Brain pericyte (primary cell): ENCODE measurements at regions not wholly inside any gene's neighbourhood (a gene's known extent, or its start where the extent isn't known, plus 50 kb on each side); places are given as distances from the start of the nearest gene placed in this dataset.

Experiments
- DNase-seq: peaks from one replicate; pipeline ENCODE4 v3.0.0-alpha.2; 2012; ENCODE audit warnings: low read depth, low spot score

DNA sequence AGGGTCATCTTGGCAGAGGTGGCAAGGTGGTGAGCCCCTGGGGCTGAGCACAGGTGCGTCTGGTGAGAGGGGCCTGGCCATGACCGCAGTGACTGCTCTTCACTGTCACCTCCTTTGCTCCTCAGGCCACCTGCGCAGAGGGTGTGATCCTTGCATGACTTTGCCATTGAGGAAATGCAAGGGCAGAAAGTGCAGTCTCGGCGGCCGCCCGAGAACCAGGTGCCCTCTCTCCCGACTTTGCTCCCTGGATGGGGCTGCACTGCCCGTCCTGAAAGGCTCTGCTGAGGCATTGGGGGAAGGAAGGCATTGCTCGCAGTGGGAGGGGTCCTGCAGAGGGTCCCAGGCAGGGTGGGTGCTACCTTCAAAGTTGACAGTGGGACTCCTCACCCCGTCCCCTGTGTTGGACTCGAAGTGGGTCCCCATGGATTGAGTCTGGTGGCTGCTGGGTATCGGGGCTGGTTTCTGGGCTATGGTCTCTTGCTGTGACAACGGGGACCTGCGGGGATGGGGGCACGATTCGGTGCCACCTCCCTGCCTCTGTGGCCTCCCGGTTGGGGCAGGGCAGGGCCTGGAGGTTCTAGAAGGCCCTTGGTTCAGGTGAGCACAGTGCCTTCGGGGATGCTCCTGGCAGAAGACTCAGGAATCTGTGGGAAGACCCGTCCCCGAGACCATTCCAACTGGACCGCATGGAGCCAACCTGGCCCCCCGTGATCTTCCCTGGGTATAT lies 1239.4 kb downstream of the BRD1 start:
- no peak for DNase-seq

DNA sequence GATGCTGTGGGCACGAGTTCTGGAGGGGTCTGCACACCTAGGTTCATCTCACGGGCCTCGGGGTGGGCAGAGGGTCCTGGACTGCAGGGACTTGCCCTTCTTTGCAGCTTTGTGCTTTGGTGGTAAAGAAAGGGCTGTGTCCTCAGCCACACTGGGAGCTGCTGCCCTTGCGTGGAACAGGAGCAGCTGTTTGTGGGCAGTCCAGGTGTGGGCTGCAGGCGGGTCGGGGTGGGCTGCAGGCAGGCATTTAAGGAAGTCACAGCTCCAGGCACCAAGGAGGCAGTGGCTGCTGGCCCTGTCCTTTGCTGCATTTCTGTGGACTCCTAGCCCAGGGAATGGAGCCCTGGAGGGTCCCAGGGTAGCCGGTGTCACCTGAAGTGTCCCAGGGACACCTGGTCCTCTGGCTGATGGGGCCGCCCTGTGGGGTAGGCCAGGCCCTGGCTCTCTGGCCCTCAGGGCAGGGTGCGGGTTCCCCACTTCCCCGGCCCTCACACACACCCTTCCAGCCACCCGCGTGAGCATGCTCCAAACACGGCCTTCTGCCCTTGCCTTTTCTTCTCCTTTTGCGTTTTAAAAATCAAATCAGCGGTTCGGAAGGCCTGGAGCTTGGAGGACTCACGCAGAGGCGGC lies 1240.3 kb downstream of the BRD1 start:
- DNase-seq = no peak

DNA sequence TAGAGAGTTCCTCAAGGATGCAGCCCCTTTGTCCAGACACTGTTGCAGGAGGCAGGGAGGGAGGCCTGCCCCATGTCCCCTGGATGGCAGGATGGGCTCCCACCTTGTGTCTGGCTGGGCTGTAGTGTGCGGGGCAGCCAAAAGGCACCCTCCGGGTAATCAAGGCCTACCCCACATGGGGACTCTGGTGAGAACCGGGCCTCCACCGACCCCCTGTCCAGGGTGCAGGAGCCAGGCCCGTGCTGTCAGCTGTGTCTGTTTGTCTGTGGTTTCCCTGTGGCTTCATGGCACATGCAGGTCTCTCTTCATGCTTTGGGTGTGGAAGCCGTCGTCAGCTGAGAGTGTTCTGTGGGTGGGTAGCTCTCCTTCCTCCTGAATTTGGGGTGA lies 1240.9 kb downstream of the BRD1 start:
- DNase-seq = no peak

DNA sequence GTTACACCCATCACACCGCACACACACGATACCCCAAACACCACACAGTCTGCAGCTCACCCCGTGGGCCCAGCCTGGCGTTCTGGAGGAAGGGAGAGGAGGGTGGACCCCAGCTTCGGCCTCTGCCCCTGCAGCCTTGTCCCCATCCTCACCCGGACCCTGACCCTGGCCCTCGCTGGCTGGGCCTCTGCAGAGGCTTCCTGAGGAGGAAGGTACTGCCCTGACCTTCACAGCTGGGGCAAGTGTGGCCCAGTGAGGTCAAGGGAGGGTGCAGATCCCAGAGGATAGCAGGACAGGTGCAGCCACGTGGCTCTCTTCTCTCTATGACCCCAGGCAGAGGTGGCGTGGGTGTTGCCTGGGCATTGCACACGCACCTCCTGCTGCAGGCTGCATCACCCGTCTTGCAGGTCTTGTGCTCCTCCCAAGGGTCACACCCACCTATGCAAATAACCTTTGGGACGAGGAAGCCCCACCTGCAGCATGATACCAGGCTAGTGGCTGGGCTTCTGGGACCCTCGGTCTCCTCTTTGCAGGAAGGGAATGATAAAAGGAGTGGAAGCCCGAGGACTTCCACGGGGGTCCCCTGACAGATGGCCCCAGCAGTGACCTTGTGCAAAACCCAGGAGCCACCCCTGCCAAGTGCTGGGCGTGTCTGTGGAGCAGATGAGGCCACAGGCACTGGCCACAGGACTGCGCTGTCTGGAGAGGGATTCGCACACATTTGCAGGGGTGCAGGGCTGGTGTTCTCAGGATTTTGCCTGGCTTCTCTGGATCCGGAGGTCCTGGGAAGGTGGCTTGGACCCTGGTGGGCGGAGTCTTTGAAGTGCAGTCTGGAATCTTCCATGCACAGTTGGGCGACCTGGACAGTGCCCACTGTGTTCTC lies 1241.5 kb downstream of the BRD1 start:
- no peak for DNase-seq

DNA sequence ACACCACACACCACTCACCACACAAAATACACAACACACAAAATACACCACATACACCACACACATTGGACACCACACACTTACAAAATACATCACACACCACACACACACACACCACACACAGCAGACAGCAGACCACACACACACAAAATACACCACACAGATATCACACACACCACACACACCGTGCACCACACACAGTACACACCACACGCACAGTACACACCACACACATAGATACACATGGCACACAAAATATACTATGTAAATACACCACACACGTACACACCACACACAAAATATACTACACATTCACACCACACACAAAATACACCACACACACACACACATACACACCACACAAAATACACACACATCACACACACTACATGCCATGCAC lies 1243.5 kb downstream of the BRD1 start:
- no peak for DNase-seq

DNA sequence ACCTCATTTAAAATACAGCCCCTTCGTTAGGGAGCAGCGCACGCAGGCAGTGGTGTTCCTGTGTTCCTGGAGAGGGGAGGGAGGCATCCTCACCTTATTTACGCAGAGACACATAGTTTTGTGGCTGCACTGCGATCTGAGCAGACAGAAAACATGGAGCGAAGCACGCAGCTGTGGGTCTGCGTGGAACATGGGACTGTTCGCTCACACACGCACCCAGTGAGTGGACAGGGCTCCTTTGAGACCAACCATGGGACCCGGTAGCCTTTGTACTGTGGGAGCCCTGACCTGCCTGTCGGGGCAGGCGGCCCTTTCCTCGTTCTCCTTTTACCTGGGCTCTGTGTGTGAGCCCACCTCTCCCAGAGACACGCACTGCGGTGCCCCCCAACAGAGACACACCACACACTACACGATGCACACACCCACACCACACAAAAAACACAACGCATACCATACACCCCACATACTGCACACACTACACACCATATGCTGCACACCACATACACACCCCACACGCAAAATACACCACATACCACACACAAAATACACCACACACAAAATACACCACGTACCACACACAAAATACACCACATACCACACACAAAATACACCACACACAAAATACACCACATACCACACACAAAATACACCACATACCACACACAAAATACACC lies 1245.7 kb downstream of the BRD1 start:
- no peak for DNase-seq

DNA sequence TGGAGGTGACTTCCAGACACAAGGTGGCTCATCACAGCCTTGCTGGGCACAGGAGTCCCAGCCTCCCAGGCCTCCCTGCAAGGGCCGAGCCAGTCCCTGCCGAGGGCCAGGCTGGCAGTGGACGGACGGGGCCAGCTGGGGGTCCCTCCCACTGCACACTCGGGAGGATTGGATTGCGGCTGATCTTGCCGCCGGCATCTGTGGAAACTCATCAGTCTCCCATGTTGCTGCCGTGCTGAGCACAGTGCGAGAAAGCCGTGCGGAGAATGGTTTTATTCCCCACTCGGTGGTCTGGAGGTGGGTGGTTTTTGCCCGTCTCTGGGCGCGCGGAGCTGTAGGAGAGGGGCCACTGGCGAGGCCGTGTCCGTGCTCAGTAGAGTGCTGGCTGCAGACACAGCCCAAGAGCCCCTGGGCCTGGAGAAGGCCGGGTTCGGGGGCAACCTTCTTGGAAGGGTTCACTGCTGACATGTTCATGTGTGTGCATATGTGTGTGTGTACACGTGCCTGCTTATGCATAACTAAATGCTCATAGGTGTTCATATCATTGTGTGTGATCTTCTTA lies 1246.4 kb downstream of the BRD1 start:
- DNase-seq = no peak

DNA sequence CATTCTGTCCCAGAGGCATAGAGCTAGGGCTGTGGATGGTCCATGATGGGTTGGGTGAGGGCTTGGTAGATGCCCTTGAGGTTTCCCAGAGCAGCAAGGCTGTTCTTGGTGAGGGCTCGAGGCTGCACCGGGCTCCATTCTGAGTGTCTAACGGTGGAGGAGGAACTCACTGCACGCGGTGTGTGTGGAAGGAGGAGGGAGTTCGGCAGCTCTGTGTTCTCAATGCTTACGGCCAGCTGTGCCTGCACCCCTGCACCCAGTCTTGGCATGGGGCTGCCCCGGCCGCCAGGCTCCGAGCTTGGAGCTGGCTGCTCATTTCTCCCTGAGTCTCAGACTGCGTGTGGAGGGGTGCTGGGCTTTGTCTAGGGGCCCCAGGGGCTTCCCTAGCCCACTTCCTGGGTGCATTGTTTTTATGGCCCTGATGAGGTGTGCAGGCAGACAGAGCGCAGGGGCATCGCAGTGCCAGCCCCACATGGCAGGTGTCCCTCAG lies 1247.1 kb downstream of the BRD1 start:
- DNase-seq = no peak

DNA sequence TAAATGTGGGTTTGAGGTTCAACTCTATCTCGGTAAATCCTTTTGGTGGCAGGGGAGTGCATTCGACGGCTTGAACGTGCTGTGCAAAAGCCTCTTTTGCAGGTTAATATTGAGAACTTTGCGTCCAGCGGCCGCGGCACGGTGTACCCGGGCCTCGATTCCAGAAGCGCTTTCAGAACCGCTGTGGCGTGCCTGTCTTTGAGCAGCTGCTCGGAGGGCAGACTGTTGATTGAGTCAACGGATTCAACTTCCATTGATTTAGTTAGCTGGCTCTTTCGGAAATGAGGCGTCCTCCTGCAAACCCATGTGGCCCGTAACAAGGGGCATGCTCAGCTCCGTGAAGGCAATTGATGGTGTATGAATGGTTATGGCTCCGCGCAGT lies 1247.8 kb downstream of the BRD1 start:
- DNase-seq = no peak

DNA sequence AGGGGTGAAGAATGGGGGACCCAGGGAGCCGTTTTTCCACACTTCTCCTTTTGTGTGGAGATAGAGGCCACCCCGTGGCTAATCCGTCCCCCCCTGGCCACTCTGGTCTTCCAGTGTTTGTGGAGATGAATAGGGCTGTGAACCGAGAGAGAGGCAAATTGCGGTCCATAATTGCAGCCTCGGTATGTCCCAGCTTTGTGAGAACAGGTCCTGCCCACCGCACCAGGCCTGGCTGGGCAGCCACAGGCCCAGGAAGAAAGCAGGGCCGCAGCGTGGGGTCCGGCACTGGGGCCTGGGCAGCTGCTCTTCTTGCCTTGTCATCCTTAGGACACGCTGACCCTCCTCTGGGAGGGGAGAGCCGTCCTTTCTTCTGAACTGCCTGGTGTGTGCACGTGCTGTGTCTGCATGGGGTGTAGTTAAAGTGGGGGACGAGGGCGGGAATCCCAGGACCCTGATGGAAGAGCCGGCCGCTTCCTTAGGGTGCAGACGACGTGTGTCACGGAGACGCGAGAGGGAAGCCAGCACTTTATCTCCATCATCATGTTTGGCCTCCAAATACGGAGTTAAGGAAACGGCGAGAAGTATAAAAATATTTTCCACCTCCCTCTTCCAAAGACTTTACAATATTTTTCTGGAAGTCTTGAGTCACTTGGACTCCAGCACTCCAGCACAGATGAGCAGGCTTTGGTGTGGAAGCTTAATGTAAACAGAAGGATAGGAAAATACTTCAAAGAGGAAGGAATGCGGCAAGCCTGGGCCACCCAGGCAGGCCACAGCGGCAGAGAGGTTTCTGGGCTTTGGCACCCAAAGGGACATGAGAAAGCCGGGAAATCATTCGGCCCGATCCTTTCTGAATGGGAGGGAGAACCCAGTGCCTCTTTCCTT lies 1248.4 kb downstream of the BRD1 start:
- no peak for DNase-seq

DNA sequence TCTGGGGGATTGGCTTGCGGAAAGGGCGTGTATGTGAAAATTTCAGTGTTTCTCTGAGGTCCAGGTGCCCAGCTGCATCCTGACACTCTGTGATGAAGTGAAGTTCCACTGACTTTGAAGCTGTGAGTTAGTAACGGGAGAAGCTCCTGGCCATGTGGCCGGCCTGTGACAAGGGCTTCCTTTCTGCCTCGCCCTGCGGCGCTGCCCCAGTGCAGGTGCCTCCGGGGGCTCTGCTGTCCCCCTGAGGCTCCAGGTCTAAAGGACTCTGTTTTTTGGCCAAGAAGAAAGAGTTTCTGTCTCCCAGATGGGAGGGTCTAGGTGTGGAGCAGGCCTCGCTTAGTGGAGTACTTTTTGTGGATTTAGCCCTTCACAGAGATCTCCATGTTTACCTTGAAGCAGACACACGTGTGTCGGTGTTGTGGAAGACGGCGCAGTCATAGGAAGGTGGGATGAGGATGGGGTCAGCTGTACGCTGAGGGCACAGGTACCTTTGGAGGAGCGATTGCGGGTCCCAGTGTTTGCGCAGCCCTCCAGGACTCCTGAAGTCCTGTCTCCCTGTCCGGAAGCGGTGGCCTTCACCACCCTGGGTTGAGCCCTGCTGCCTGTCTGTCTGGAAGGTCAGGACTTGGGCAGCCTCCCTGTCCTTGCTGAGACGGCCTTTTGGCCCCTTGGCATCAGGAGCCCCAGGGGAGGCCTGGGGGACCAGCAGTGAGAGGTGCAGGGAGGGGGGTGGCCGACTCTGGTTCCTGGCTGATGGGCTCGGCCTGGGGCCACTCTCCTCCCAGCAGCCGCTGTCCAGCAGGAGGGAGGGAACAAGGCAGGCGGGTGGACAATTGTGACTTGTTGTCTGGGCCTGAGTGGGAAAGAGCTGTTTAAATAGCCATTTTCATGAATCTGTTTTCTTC lies 1249.3 kb downstream of the BRD1 start:
- no peak for DNase-seq

DNA sequence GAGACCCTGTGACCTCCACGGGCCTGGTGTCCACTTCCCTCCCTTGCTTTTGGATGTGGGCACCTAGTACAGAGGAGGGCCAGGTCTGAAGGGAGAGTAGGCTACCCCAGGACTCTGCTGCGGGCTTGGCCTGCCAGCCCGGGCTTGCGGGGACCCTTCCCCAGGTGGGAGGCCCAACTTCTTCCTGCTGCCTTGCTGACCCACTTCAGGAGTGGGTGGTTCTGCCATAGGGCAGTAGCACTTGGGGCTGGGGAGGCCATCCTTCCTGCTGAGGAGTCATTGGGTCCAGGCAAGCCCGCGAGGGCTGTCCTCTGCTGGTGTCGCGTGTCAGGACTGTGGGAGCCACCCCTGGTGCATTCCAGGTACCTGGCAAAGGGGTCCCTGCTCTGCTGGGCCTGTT lies 1250.0 kb downstream of the BRD1 start:
- DNase-seq = no peak

DNA sequence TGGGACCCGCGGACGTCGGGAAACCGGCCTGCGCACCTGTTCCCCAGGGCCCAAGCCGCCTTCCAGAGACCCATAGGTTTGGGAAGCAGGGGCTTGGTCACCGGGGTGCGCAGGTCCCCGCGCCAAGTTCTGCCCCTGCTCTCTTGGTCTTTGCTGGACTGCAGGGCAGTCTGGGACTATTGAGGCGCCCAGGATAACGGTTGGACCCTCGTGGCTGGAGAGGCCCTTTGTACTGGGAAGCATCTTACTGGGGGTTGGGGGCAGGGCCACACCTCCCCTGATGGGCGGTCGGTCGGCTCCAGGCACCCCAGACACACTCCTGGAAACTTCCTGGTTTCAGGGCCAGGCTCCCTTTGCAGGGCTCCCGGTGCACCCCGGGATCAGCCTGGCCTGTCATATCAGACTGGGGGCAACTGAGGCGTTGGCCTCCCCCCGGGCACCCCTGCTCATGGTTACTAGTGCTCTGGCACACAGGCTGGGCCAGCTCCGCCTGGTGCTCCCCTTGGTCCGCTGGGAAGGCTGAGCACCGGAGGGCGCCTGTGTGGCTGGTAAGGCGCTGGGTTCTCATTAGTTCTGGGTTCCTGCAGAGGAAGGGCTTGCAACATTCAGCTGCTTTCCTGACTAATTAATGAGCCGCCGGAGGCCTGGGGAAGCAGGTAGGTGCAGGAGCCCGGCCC lies 1250.5 kb downstream of the BRD1 start:
- no peak for DNase-seq

DNA sequence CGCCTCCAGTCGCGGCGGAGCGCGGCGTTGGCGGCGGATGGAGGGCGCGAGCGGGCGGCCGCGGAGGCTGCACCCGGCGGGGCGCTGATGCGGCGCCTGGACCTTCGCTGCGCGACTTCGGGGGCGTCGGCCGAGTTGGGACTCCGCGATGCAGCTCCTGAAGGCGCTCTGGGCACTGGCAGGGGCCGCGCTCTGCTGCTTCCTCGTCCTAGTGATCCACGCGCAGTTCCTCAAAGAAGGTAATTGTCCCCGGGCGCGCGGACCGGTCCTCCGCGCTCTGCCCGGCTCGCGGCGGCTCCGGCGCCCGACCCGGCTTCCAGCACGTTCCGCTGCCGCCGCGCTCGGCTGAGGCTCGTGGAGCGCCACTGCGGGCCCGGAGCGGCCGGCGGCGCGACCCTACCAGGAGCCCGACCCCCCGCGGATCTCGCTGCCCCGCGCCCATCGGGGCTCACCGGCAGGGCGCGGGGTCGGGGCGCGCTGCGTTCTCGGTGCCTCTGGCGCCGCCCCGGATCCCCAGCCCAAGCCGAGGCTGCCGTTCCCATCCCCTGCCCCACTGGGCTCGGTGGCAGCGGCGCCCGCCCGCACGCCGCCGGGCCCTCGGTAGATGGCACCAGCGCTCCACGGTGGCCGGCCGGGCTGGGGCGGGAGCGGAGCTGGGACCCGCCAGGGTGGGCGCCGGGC lies 1251.2 kb downstream of the BRD1 start:
- no peak for DNase-seq

DNA sequence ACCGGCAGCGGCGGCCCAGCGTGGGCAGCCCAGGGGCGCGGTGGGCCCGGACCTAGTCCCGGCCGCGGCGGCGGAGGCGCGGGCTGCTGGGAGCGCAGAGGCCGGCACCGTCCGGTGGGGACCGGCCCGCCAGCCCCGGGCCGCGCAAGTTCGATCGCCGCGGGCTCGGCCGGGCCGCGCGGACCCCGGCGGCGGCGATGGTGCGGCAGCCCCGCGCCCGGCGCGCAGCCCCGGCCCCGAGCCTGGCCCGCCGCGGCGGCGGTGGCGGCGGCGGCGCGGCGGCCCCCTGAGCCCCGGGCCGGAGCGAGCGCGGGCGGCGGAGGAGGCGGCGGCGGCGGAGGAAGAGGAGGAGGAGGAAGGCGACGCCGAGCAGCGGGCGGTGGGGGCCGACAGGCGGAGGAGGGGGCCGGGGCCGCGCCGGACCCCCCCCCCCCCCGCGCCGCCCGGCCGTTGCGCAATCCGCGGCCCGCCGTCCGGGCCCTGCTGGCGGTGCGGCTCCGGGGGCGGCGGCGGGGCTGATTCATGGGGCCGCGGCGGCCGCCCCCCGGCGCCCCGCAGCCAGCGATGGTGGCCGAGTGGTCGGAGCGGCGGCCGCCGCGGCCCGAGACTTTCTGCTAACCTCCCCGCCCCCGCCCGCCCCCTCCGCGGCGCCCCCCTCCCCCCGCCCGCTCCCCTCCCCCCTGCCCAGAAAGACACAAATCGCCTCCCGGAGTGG lies 1251.9 kb downstream of the BRD1 start:
- DNase-seq = no peak

DNA sequence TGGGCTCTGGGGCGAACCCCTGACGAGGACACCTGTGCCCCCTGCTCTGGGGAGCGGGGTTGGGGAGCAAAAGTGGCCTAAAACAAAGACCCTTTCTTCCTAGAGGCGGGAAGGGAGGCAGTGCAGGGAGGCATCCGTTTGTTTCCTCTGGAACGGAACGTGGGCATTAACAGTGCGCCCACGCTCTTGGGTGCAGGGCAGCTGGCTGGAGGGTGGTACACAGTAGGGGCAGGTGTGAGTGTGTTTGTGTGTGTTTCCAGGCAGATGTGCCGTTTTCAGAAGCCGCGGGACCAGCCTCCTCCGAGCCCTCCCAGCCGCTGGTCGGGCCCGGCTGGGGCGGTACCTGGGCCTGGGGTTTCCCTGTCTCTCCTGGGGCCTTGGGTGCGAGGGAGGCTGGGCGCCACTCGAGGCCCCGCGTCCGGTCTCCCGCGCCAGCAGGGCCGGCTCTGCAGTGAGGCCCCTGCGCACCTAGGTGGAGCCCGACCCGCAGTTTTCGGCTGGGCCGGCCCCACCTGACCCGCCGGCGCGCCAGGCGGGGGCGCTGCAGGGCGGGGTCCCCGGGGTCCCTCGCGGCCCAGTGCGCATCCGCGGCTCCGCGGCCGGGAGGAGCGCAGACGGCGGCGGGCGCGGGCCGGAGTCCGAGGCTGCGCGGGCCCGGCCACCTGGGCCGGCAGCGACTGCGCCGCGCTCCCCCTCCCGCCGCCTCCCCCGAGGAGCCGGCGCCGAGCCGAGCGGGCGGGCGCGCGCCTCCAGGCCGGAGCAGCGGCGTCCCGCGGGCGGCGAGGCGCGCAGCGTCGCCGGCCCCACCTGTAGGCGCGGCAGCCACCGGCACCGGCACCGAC lies 1252.7 kb downstream of the BRD1 start:
- DNase-seq = no peak

DNA sequence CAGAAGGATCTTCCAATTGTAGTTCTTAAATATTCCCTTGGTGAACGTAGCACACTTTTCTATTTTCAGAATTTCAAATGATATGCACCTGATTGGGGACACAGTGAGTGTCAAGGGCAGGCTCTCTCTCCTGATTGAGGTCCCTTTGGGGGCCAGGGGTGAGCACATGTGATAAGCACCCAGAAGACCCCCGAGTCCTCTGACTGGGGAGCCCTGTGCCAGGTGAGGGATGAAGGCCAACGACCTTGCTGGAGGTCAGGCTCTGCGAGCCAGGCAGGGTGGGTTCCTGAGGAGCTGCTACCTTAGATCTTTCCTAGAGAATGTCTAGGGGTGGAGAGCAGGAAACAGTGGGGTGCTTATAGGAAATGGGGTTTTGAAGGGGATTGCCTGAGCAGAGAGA lies 1253.9 kb downstream of the BRD1 start:
- DNase-seq = no peak
